GM18505 (cell line): ENCODE measurements at regions not wholly inside any gene's neighbourhood (a gene's known extent, or its start where the extent isn't known, plus 50 kb on each side); places are given as distances from the start of the nearest gene placed in this dataset.

ENCODE experiments used
- ATAC-seq: cut with Tn5 transposase; IDR thresholded peaks from one replicate; pipeline ENCODE4 v1.9.1; 2021; ENCODE audit not compliant: unreplicated experiment
- POLR2A ChIP-seq: IDR thresholded peaks from 4 replicates; pipeline ENCODE4 v1.6.1; 2011; ENCODE audit warnings: borderline replicate concordance; ENCODE audit not compliant: insufficient read depth, insufficient read length; ENCODE audit errors: extremely low read depth

- TF ChIP-seq POLR2A = no peak
- ATAC-seq = no peak
Observed at GRCh38 chr15:52857937-52858781, 68.0 kb upstream of the ONECUT1 start.

GRCh38 chr15:52857471-52857870, 67.3 kb upstream of the ONECUT1 start:
- TF ChIP-seq POLR2A = no peak
- ATAC-seq = no peak

GRCh38 chr15:52856286-52856685, 66.2 kb upstream of the ONECUT1 start:
- ATAC-seq = no peak
- no peak for TF ChIP-seq POLR2A

GRCh38 chr15:52855157-52855556, 65.0 kb upstream of the ONECUT1 start:
- no peak for ATAC-seq
- TF ChIP-seq POLR2A = no peak

GRCh38 chr15:52844823-52845222, 54.7 kb upstream of the ONECUT1 start:
- no peak for ATAC-seq
- no peak for TF ChIP-seq POLR2A
